Nephron (organoid): ENCODE measurements at regions not wholly inside any gene's neighbourhood (a gene's known extent, or its start where the extent isn't known, plus 50 kb on each side); places are given as distances from the start of the nearest gene placed in this dataset.
"Not testable (repeated sequence)": the region's sequence is repeated elsewhere in the genome, so short reads cannot be mapped to it uniquely, and the experiment has no call there.

Experiments
- H3K27ac Mint-ChIP-seq, 3 experiments: 2 replicates each; pipeline ENCODE4 v1.8.0; 2020; ENCODE audit warnings: mixed read lengths in 3 of 3, mild to moderate bottlenecking in 2 of 3, moderate library complexity in 1 of 3
- H3K27me3 Mint-ChIP-seq: 2 replicates; pipeline ENCODE4 v1.8.0; 2021; ENCODE audit warnings: low read depth, mild to moderate bottlenecking, moderate library complexity, mixed read lengths
- H3K36me3 Mint-ChIP-seq: 2 replicates; pipeline ENCODE4 v1.8.0; 2020; ENCODE audit warnings: low read depth, mixed read lengths
- H3K4me1 Mint-ChIP-seq: 2 replicates; pipeline ENCODE4 v1.8.0; 2020; ENCODE audit warnings: mixed read lengths
- H3K4me3 Mint-ChIP-seq, 3 experiments: 2 replicates each; pipeline ENCODE4 v1.8.0; 2020; ENCODE audit warnings: mild to moderate bottlenecking in 3 of 3, mixed read lengths in 3 of 3, moderate library complexity in 2 of 3
- H3K9me3 Mint-ChIP-seq: 2 replicates; pipeline ENCODE4 v1.8.0; 2020; ENCODE audit warnings: mixed read lengths
- CTCF ChIP-seq, 3 experiments: fragments of 200-600 bp; sonication (generic); IDR thresholded peaks; one replicate each; pipeline ENCODE4 v1.5.0; 2021; ENCODE audit warnings: antibody characterized with exemption in 3 of 3; ENCODE audit not compliant: unreplicated experiment in 3 of 3

- H3K27me3 Mint-ChIP-seq, H3K4me3 Mint-ChIP-seq, H3K36me3 Mint-ChIP-seq, H3K4me1 Mint-ChIP-seq, H3K27ac Mint-ChIP-seq, H3K9me3 Mint-ChIP-seq: not testable (repeated sequence)
These were observed 532.0 kb downstream of the GOLGA6L6 start for GRCh38 chr15:20009619-20010018.

DNA sequence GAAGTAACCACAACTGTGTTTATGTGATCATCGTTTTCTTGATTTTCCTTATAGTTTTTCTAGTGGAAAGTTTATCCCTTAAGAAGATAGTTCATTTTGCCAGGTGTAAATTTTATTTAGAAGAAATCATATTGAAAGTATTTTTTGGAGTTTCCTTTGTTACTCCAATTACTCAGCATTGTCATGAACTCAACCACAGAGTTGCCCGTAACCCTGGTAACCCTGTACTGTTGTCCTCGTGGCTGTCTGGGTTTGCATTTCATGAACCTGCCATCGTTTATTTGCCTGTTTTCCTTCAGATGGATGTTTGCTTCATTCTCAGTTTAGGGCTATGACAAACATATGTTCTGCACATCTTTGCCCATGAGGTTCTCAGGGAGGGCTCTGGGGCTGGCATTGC lies 534.3 kb downstream of the GOLGA6L6 start:
- H3K4me3 Mint-ChIP-seq, H3K9me3 Mint-ChIP-seq, H3K4me1 Mint-ChIP-seq, H3K36me3 Mint-ChIP-seq, H3K27me3 Mint-ChIP-seq, H3K27ac Mint-ChIP-seq: not testable (repeated sequence)

DNA sequence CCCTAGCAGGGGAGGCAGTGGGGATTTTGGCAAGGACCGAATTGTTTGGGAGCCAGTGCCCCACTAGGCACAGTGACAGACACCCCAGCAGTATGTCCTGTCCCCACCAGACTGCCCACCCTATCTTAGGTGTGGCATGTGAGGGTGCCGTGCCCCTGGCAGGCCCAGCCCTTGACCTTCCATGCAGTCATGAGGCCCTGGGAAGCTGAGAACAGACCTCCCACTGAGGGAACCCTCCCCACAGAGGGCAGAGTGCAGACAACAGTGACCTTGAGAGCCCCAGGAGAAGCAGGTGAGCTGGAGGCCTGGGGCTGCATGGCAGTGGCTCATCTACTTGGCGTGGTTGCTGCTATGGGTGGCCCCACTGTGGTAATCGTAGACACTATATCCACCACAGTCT lies 538.1 kb downstream of the GOLGA6L6 start:
- not testable (repeated sequence) for H3K36me3 Mint-ChIP-seq, H3K9me3 Mint-ChIP-seq, H3K27ac Mint-ChIP-seq, H3K4me3 Mint-ChIP-seq, H3K27me3 Mint-ChIP-seq, H3K4me1 Mint-ChIP-seq

DNA sequence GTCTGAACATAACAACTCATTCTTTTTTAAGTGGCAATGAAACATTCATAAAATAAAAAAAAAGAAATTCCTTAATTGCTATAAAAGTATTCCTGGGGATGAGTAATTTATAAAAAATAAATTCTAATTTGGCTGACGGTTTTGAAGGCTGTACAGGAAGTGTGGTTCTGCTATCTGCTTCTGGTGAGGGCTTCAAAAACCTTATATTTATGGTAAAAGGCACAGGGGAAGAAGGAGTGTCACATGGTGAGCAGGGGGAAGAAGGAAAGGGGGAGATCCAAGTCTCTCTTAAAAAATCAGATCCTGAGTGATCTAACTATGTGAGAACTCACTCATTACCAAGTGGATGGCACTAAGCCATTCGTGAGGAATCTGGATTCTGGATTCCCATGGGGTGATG lies 539.0 kb downstream of the GOLGA6L6 start:
- H3K9me3 Mint-ChIP-seq, H3K4me3 Mint-ChIP-seq, H3K4me1 Mint-ChIP-seq, H3K27ac Mint-ChIP-seq, H3K27me3 Mint-ChIP-seq, H3K36me3 Mint-ChIP-seq: not testable (repeated sequence)

DNA sequence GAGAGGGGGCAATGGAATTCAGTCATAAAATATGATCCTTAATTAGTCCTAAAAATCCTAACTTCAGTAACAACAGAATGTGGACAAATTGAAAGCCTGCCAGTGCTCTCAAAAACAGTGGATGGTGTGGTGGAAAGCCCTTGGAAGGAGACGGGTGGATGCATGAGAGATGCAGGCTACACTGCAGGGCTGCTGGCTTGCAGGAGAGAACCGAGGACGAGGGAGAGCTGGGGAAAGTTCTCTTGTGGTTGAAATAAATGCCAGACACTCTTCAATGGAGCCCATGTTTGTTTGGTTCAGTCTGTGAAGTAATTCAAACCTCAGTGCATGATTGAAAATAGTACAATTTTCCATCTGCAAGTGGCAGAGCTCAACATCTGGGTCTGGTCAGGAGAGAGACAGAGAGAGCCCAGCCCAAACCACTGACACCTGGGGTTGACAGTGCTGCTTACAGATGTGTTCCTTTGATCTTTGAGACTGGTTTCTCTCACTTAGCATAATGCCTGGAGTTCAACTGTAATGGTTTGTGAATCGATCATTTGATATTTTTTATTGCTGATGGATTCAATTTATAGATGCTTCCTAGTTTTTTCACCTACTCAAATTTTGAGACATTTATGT lies 544.9 kb downstream of the GOLGA6L6 start:
- H3K27ac Mint-ChIP-seq, H3K36me3 Mint-ChIP-seq, H3K27me3 Mint-ChIP-seq, H3K4me1 Mint-ChIP-seq, H3K4me3 Mint-ChIP-seq: not testable (repeated sequence)
- H3K9me3 Mint-ChIP-seq, result peaks cover 10% of the 10 kb centered on the region

DNA sequence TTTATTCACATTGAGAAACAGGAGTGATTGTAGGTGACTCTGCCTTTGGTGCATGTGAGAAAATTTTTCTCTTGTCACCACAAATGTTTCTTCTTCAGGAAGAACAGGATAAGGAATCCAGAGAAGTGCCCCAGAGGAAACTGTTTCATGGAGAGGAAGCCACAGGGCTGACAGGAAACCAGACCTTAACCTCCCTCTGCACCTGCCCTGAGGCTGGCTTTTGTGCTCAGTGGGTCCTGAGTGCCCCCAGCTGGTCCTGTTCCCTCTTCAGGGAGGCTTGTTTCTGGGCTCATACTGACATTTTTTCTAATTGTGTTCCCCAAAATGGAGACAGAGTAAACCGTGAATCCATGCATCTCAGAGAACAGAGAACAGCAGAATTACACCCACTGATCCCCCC lies 546.3 kb downstream of the GOLGA6L6 start:
- not testable (repeated sequence) for H3K4me3 Mint-ChIP-seq

DNA sequence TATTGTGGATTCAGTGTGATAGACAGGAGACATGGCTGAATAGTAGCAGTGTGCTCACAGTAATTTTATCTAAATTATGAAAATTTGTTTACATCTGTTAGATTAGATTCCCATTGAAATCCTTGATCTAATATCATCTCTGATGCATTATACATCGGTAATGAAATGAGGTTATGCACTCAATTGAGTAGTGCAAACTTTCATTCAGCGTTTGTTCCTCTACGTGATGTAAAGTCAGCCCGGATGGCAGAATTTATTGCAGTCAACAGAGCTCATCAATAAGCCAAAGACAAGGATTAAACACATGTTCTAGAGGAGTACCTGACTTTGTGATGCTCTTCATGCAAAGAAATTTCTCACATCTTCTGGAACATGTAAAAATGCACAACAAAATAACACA lies 549.2 kb downstream of the GOLGA6L6 start:
- no peaks in the 10 kb centered on the region for H3K36me3 Mint-ChIP-seq
- H3K27me3 Mint-ChIP-seq, result no peaks in the 10 kb centered on the region
- H3K4me1 Mint-ChIP-seq, result no peaks in the 10 kb centered on the region
- peaks cover 41% of the 10 kb centered on the region for H3K9me3 Mint-ChIP-seq
- no peak overlapping the region for H3K27ac Mint-ChIP-seq
- no peak overlapping the region for H3K4me3 Mint-ChIP-seq
- no peak for TF ChIP-seq CTCF (IDR thresholded peaks at IDR 0.05; ENCODE audit: unreplicated experiment in 3 of 3)

More for the DNA sequence above, 546.3 kb downstream of the GOLGA6L6 start:
- H3K27me3 Mint-ChIP-seq, H3K4me1 Mint-ChIP-seq, H3K27ac Mint-ChIP-seq, H3K36me3 Mint-ChIP-seq: not testable (repeated sequence)
- peaks cover 24% of the 10 kb centered on the region for H3K9me3 Mint-ChIP-seq

GRCh38 chr15:19988094-19988660 lies 553.4 kb downstream of the GOLGA6L6 start:
- no peak overlapping the region for H3K4me3 Mint-ChIP-seq
- H3K27ac Mint-ChIP-seq, result no peak overlapping the region
- H3K36me3 Mint-ChIP-seq, result no peaks in the 10 kb centered on the region
- no peaks in the 10 kb centered on the region for H3K4me1 Mint-ChIP-seq
- TF ChIP-seq CTCF (IDR thresholded peaks at IDR 0.05; ENCODE audit: unreplicated experiment in 3 of 3), result no peak
- no peaks in the 10 kb centered on the region for H3K27me3 Mint-ChIP-seq
- peaks cover 51% of the 10 kb centered on the region for H3K9me3 Mint-ChIP-seq

- H3K9me3 Mint-ChIP-seq, result peaks cover 49% of the 10 kb centered on the region
- H3K27me3 Mint-ChIP-seq, result no peaks in the 10 kb centered on the region
- no peak for TF ChIP-seq CTCF (IDR thresholded peaks at IDR 0.05; ENCODE audit: unreplicated experiment in 3 of 3)
- no peak overlapping the region for H3K4me3 Mint-ChIP-seq
- H3K4me1 Mint-ChIP-seq, result no peaks in the 10 kb centered on the region
- H3K36me3 Mint-ChIP-seq, result no peaks in the 10 kb centered on the region
- H3K27ac Mint-ChIP-seq, result no peak overlapping the region
These were observed 554.1 kb downstream of the GOLGA6L6 start for GRCh38 chr15:19987389-19988048.
